Type B pancreatic cell (in vitro differentiated cells): ENCODE measurements at regions not wholly inside any gene's neighbourhood (a gene's known extent, or its start where the extent isn't known, plus 50 kb on each side); places are given as distances from the start of the nearest gene placed in this dataset.

Experiments used
- DNase-seq: peaks from one replicate; pipeline ENCODE4 v3.0.0; 2021; ENCODE audit warnings: mixed read lengths; ENCODE audit not compliant: unreplicated experiment; ENCODE audit errors: extremely low spot score
- H3K27ac Mint-ChIP-seq: 2 replicates; pipeline ENCODE4 v1.8.0; 2021; ENCODE audit warnings: mild to moderate bottlenecking, mixed read lengths
- H3K27me3 Mint-ChIP-seq: 2 replicates; pipeline ENCODE4 v1.8.0; 2021; ENCODE audit warnings: mixed read lengths
- H3K36me3 Mint-ChIP-seq: 2 replicates; pipeline ENCODE4 v1.8.0; 2021; ENCODE audit warnings: mixed read lengths
- H3K4me1 Mint-ChIP-seq: one replicate; pipeline ENCODE4 v1.8.0; 2021; ENCODE audit warnings: mixed read lengths; ENCODE audit not compliant: unreplicated experiment
- H3K4me3 Mint-ChIP-seq: 2 replicates; pipeline ENCODE4 v1.8.0; 2021; ENCODE audit warnings: mild to moderate bottlenecking, mixed read lengths
- H3K9me3 Mint-ChIP-seq: 2 replicates; pipeline ENCODE4 v1.8.0; 2021; ENCODE audit warnings: mixed read lengths
- CTCF ChIP-seq: fragments of 200-600 bp; sonication (generic); conservative IDR thresholded peaks from 2 replicates; pipeline ENCODE4 v1.5.0; 2021; ENCODE audit warnings: antibody characterized with exemption, mild to moderate bottlenecking

- Mint-ChIP-seq H3K4me1 (peaks cover 13% of the 10 kb centered on the region), H3K36me3 (no peaks in the 10 kb centered on the region), H3K27ac (no peak overlapping the region), H3K27me3 (no peaks in the 10 kb centered on the region), H3K4me3 (no peak overlapping the region), H3K9me3 (no peaks in the 10 kb centered on the region)
- TF ChIP-seq CTCF, result no peak
- no peak for DNase-seq
Measured at GRCh38 chr11:11119917-11120316, 233.1 kb downstream of the CSNK2A3 start.

- Mint-ChIP-seq H3K27me3 (no peaks in the 10 kb centered on the region), H3K9me3 (no peaks in the 10 kb centered on the region), H3K36me3 (no peaks in the 10 kb centered on the region), H3K27ac (no peak overlapping the region), H3K4me3 (no peak overlapping the region), H3K4me1 (peaks cover 12% of the 10 kb centered on the region)
- TF ChIP-seq CTCF, result no peak
- DNase-seq, result no peak
Measured at GRCh38 chr11:11117730-11118129, 235.3 kb downstream of the CSNK2A3 start.

GRCh38 chr11:11115475-11115874, 237.6 kb downstream of the CSNK2A3 start:
- no peaks in the 10 kb centered on the region for H3K4me1 Mint-ChIP-seq
- TF ChIP-seq CTCF, result no peak
- no peak for DNase-seq
- H3K27me3 Mint-ChIP-seq, result no peaks in the 10 kb centered on the region
- no peaks in the 10 kb centered on the region for H3K9me3 Mint-ChIP-seq
- no peak overlapping the region for H3K27ac Mint-ChIP-seq
- H3K4me3 Mint-ChIP-seq, result no peak overlapping the region
- H3K36me3 Mint-ChIP-seq, result no peaks in the 10 kb centered on the region

- Mint-ChIP-seq H3K4me3 (no peak overlapping the region), H3K9me3 (no peaks in the 10 kb centered on the region), H3K4me1 (no peaks in the 10 kb centered on the region), H3K27ac (no peak overlapping the region), H3K27me3 (no peaks in the 10 kb centered on the region), H3K36me3 (no peaks in the 10 kb centered on the region)
- DNase-seq, result no peak
- TF ChIP-seq CTCF, result no peak
Measured at GRCh38 chr11:11113626-11114025, 239.4 kb downstream of the CSNK2A3 start.

- no peak for DNase-seq
- TF ChIP-seq CTCF, result no peak
- no peaks in the 10 kb centered on the region for H3K36me3 Mint-ChIP-seq
- H3K9me3 Mint-ChIP-seq, result peaks cover 4% of the 10 kb centered on the region
- peaks cover 17% of the 10 kb centered on the region for H3K4me1 Mint-ChIP-seq
- H3K27ac Mint-ChIP-seq, result peak overlapping the region; percentile 72
- H3K4me3 Mint-ChIP-seq, result no peak overlapping the region
- no peaks in the 10 kb centered on the region for H3K27me3 Mint-ChIP-seq
Measured at GRCh38 chr11:11108026-11108425, 245.0 kb downstream of the CSNK2A3 start.

GRCh38 chr11:11107076-11107723, 245.8 kb downstream of the CSNK2A3 start:
- TF ChIP-seq CTCF, result no peak
- H3K9me3 Mint-ChIP-seq, result peaks cover 4% of the 10 kb centered on the region
- H3K36me3 Mint-ChIP-seq, result no peaks in the 10 kb centered on the region
- no peaks in the 10 kb centered on the region for H3K27me3 Mint-ChIP-seq
- peak overlapping the region; percentile 81 for H3K27ac Mint-ChIP-seq
- DNase-seq, result no peak
- H3K4me1 Mint-ChIP-seq, result peaks cover 17% of the 10 kb centered on the region
- peak overlapping the region; percentile 29 for H3K4me3 Mint-ChIP-seq
